ENCODE measurements at regions not wholly inside any gene's neighbourhood (a gene's known extent, or its start where the extent isn't known, plus 50 kb on each side); places are given as distances from the start of the nearest gene placed in this dataset.
"Not testable (repeated sequence)": the region's sequence is repeated elsewhere in the genome, so short reads cannot be mapped to it uniquely, and the experiment has no call there.

DNA sequence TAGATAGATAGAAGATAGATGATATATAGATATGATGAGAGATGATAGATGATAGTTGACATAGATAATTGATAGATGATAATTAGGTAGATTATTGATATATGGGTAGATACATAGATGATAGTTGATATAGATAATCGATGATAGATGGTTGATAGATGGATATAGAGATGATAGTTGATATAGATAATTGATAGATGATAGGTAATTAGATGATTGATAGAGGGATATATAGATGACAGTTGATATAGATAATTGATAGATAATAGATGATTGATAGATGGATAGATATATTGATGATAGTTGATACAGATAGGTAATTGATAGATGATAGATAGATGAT, 72.3 kb downstream of the PRR15 start:
- peaks cover 0 to 3% of the 10 kb centered on the region in 2 donors for H3K36me3 ChIP-seq (ENCODE audit: control insufficient read depth in 2 of 2, insufficient read depth in 2 of 2, low read length in 1 of 2)
- H3K27ac ChIP-seq (ENCODE audit: low read depth in 2 of 2, low read length in 1 of 2), result no peak overlapping the region
- no peaks in the 10 kb centered on the region for H3K9me3 ChIP-seq (ENCODE audit: control insufficient read depth in 2 of 2, insufficient read depth in 1 of 2, low read depth in 1 of 2, low read length in 1 of 2)
- H3K4me1 ChIP-seq (ENCODE audit: control insufficient read depth in 2 of 2, insufficient read depth in 2 of 2, low read length in 1 of 2), result no peaks in the 10 kb centered on the region
- no peaks in the 10 kb centered on the region for H3K27me3 ChIP-seq (ENCODE audit: control insufficient read depth in 1 of 2, insufficient read depth in 2 of 2, low read length in 2 of 2)
- 72 to 78% methylated on average over 1 of the region's 1 CpG for WGBS, 2 donors
- no peak overlapping the region for H3K4me3 ChIP-seq (ENCODE audit: low read depth in 1 of 2, low read length in 2 of 2)

DNA sequence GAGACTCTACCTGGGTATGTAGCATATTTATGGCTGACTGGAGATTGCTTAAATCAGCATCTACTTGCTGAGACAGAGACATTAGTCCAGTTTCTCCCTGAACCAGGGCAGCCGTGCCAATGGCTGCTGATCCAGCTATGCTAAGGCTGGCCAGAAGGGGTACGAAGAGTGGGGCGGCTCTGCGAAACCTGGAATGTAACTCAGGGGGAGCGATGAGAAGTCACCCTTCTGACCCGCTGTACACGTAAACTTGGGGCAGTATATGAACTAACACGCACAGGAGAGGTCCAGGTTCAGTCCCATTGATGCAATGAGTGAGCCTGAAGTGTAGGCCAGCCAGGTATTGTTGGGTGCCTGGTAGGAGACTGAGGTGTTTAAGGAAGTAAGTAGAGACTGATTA, 73.7 kb downstream of the PRR15 start:
- 97% methylated on average over 8 of the region's 8 CpGs for WGBS, 2 donors
- no peaks in the 10 kb centered on the region for H3K27me3 ChIP-seq (ENCODE audit: control insufficient read depth in 1 of 2, insufficient read depth in 2 of 2, low read length in 2 of 2)

GRCh38 chr7:29638841-29639240, 75.2 kb downstream of the PRR15 start:
- 86 to 89% methylated on average over 3 of the region's 3 CpGs for WGBS, 2 donors
- not testable (repeated sequence) for H3K9me3 ChIP-seq (ENCODE audit: control insufficient read depth in 2 of 2, insufficient read depth in 1 of 2, low read depth in 1 of 2, low read length in 1 of 2); H3K4me1 ChIP-seq (ENCODE audit: control insufficient read depth in 2 of 2, insufficient read depth in 2 of 2, low read length in 1 of 2); H3K36me3 ChIP-seq (ENCODE audit: control insufficient read depth in 2 of 2, insufficient read depth in 2 of 2, low read length in 1 of 2); H3K27me3 ChIP-seq (ENCODE audit: control insufficient read depth in 1 of 2, insufficient read depth in 2 of 2, low read length in 2 of 2); H3K27ac ChIP-seq (ENCODE audit: low read depth in 2 of 2, low read length in 1 of 2); H3K4me3 ChIP-seq (ENCODE audit: low read depth in 1 of 2, low read length in 2 of 2)

More for the DNA sequence above, 73.7 kb downstream of the PRR15 start:
- H3K36me3 ChIP-seq (ENCODE audit: control insufficient read depth in 2 of 2, insufficient read depth in 2 of 2, low read length in 1 of 2), result peaks cover 0 to 3% of the 10 kb centered on the region in 2 donors
- no peak overlapping the region for H3K4me3 ChIP-seq (ENCODE audit: low read depth in 1 of 2, low read length in 2 of 2)
- no peak overlapping the region for H3K27ac ChIP-seq (ENCODE audit: low read depth in 2 of 2, low read length in 1 of 2)
- H3K4me1 ChIP-seq (ENCODE audit: control insufficient read depth in 2 of 2, insufficient read depth in 2 of 2, low read length in 1 of 2), result no peaks in the 10 kb centered on the region
- no peaks in the 10 kb centered on the region for H3K9me3 ChIP-seq (ENCODE audit: control insufficient read depth in 2 of 2, insufficient read depth in 1 of 2, low read depth in 1 of 2, low read length in 1 of 2)

DNA sequence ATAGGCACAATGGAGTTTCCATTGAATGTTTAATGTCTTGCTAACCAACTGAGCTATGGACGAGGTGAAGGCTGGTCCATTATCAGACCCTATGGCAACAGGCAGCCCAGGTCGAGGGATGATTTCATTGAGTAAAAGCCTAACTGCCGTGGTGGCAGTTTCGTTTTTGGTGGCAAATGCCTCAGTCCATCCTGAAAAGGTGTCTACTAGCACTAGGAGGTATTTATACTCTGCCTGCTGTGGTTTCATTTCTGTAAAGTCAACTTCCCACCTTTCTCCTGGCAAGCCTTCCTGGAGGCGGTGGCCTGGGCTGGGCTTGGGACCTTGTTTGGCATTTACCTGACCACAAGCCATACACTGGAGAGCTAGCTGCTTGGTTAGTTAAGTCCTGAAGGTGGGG, 75.8 kb downstream of the PRR15 start:
- H3K27me3 ChIP-seq (ENCODE audit: control insufficient read depth in 1 of 2, insufficient read depth in 2 of 2, low read length in 2 of 2), result no peaks in the 10 kb centered on the region
- no peak overlapping the region for H3K27ac ChIP-seq (ENCODE audit: low read depth in 2 of 2, low read length in 1 of 2)
- H3K4me1 ChIP-seq (ENCODE audit: control insufficient read depth in 2 of 2, insufficient read depth in 2 of 2, low read length in 1 of 2), result no peaks in the 10 kb centered on the region
- 87 to 89% methylated on average over 5 of the region's 5 CpGs for WGBS, 2 donors
- peaks cover 0 to 3% of the 10 kb centered on the region in 2 donors for H3K36me3 ChIP-seq (ENCODE audit: control insufficient read depth in 2 of 2, insufficient read depth in 2 of 2, low read length in 1 of 2)
- no peaks in the 10 kb centered on the region for H3K9me3 ChIP-seq (ENCODE audit: control insufficient read depth in 2 of 2, insufficient read depth in 1 of 2, low read depth in 1 of 2, low read length in 1 of 2)
- no peak overlapping the region for H3K4me3 ChIP-seq (ENCODE audit: low read depth in 1 of 2, low read length in 2 of 2)

GRCh38 chr7:29639886-29640595, 76.4 kb downstream of the PRR15 start:
- Histone ChIP-seq H3K27ac (ENCODE audit: low read depth in 2 of 2, low read length in 1 of 2) (no peak overlapping the region), H3K4me3 (ENCODE audit: low read depth in 1 of 2, low read length in 2 of 2) (no peak overlapping the region), H3K9me3 (ENCODE audit: control insufficient read depth in 2 of 2, insufficient read depth in 1 of 2, low read depth in 1 of 2, low read length in 1 of 2) (no peaks in the 10 kb centered on the region), H3K36me3 (ENCODE audit: control insufficient read depth in 2 of 2, insufficient read depth in 2 of 2, low read length in 1 of 2) (peaks cover 0 to 3% of the 10 kb centered on the region in 2 donors), H3K4me1 (ENCODE audit: control insufficient read depth in 2 of 2, insufficient read depth in 2 of 2, low read length in 1 of 2) (no peaks in the 10 kb centered on the region), H3K27me3 (ENCODE audit: control insufficient read depth in 1 of 2, insufficient read depth in 2 of 2, low read length in 2 of 2) (no peaks in the 10 kb centered on the region)
- 62 to 63% methylated on average over 12 of the region's 12 CpGs for WGBS, 2 donors

GRCh38 chr7:29641651-29642050, 78.0 kb downstream of the PRR15 start:
- 90 to 94% methylated on average over 5 of the region's 5 CpGs for WGBS, 2 donors
- H3K27ac ChIP-seq (ENCODE audit: low read depth in 2 of 2, low read length in 1 of 2), result no peak overlapping the region
- H3K9me3 ChIP-seq (ENCODE audit: control insufficient read depth in 2 of 2, insufficient read depth in 1 of 2, low read depth in 1 of 2, low read length in 1 of 2), result no peaks in the 10 kb centered on the region
- H3K4me1 ChIP-seq (ENCODE audit: control insufficient read depth in 2 of 2, insufficient read depth in 2 of 2, low read length in 1 of 2), result no peaks in the 10 kb centered on the region
- peaks cover 0 to 3% of the 10 kb centered on the region in 2 donors for H3K36me3 ChIP-seq (ENCODE audit: control insufficient read depth in 2 of 2, insufficient read depth in 2 of 2, low read length in 1 of 2)
- no peak overlapping the region for H3K4me3 ChIP-seq (ENCODE audit: low read depth in 1 of 2, low read length in 2 of 2)
- H3K27me3 ChIP-seq (ENCODE audit: control insufficient read depth in 1 of 2, insufficient read depth in 2 of 2, low read length in 2 of 2), result no peaks in the 10 kb centered on the region

DNA sequence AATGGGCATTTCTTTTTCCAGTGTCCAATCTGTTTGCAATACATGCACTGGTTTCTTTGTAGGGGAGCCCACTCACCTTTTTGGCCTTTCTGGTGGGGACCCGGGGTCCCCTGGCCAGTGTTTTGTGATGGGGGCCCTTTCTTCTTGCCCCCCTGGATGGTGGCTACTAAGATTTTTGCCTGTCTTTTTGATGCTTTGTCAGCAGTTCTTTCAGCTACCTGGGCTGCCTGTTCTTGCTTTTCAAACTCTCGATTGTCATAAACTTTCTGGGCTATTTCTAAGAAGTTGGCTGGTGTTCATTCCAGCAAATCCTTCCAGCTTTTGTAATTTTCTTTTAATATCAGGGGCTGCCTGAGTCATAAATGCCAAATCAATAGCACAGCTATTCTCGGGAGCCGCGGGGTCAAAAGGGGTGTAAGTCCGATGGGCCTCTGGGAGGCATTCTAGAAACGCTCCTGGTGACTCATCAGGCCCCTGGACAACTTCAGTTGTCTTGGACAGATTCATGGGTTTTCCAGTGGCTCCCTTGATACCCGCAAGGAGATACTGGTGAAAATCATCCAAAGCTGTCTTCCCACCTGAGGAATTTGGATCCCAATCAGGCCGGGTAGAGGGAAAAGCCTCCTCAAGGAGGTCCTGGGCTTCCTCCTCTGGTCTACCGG, 79.0 kb downstream of the PRR15 start:
- WGBS, 2 donors, result 84 to 87% methylated on average over 10 of the region's 10 CpGs
- Histone ChIP-seq H3K36me3 (ENCODE audit: control insufficient read depth in 2 of 2, insufficient read depth in 2 of 2, low read length in 1 of 2) (peaks cover 0 to 3% of the 10 kb centered on the region in 2 donors), H3K4me1 (ENCODE audit: control insufficient read depth in 2 of 2, insufficient read depth in 2 of 2, low read length in 1 of 2) (no peaks in the 10 kb centered on the region), H3K4me3 (ENCODE audit: low read depth in 1 of 2, low read length in 2 of 2) (no peak overlapping the region), H3K27me3 (ENCODE audit: control insufficient read depth in 1 of 2, insufficient read depth in 2 of 2, low read length in 2 of 2) (no peaks in the 10 kb centered on the region), H3K27ac (ENCODE audit: low read depth in 2 of 2, low read length in 1 of 2) (no peak overlapping the region), H3K9me3 (ENCODE audit: control insufficient read depth in 2 of 2, insufficient read depth in 1 of 2, low read depth in 1 of 2, low read length in 1 of 2) (no peaks in the 10 kb centered on the region)

DNA sequence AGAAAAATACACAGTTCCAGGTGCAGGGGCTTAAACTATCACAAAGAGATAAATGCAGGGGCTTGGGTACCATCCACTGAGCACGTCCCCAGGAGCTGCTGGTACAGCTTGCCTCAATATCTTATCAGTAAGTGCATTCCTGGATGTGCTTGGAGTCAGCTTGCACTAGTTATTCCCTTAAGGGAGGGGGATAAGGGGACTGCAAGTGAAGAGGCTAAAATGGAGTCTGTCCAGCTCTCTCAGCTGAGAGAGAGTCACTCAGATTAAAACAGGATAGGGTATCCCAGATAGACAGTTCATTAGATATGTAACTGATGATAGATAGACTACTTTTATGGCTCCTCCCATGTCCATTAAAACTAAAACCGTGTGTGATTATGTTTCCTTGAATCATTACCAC, 82.5 kb downstream of the PRR15 start:
- H3K27ac ChIP-seq (ENCODE audit: low read depth in 2 of 2, low read length in 1 of 2); H3K36me3 ChIP-seq (ENCODE audit: control insufficient read depth in 2 of 2, insufficient read depth in 2 of 2, low read length in 1 of 2); H3K27me3 ChIP-seq (ENCODE audit: control insufficient read depth in 1 of 2, insufficient read depth in 2 of 2, low read length in 2 of 2); H3K9me3 ChIP-seq (ENCODE audit: control insufficient read depth in 2 of 2, insufficient read depth in 1 of 2, low read depth in 1 of 2, low read length in 1 of 2); H3K4me1 ChIP-seq (ENCODE audit: control insufficient read depth in 2 of 2, insufficient read depth in 2 of 2, low read length in 1 of 2); H3K4me3 ChIP-seq (ENCODE audit: low read depth in 1 of 2, low read length in 2 of 2): not testable (repeated sequence)
- 48 to 55% methylated on average over 2 of the region's 2 CpGs for WGBS, 2 donors

GRCh38 chr7:29647020-29647654, 83.5 kb downstream of the PRR15 start:
- WGBS, 2 donors, result 83 to 85% methylated on average over 4 of the region's 4 CpGs
- Histone ChIP-seq H3K9me3 (ENCODE audit: control insufficient read depth in 2 of 2, insufficient read depth in 1 of 2, low read depth in 1 of 2, low read length in 1 of 2) (no peaks in the 10 kb centered on the region), H3K36me3 (ENCODE audit: control insufficient read depth in 2 of 2, insufficient read depth in 2 of 2, low read length in 1 of 2) (no peaks in the 10 kb centered on the region), H3K4me3 (ENCODE audit: low read depth in 1 of 2, low read length in 2 of 2) (no peak overlapping the region), H3K27ac (ENCODE audit: low read depth in 2 of 2, low read length in 1 of 2) (no peak overlapping the region), H3K27me3 (ENCODE audit: control insufficient read depth in 1 of 2, insufficient read depth in 2 of 2, low read length in 2 of 2) (no peaks in the 10 kb centered on the region), H3K4me1 (ENCODE audit: control insufficient read depth in 2 of 2, insufficient read depth in 2 of 2, low read length in 1 of 2) (no peaks in the 10 kb centered on the region)

Data from esophagus (tissue), 2 donors.